HG03342 (cell line): ENCODE measurements at regions not wholly inside any gene's neighbourhood (a gene's known extent, or its start where the extent isn't known, plus 50 kb on each side); places are given as distances from the start of the nearest gene placed in this dataset.
A peak's percentile ranks its signal among the peaks of the same experiment; 100 is the strongest.

Experiments
- ATAC-seq: cut with Tn5 transposase; IDR thresholded peaks from one replicate; pipeline ENCODE4 v1.9.1; 2021; ENCODE audit warnings: mild to moderate bottlenecking, moderate library complexity; ENCODE audit not compliant: unreplicated experiment

- no peak for ATAC-seq
Measured at GRCh38 chr1:194159941-194160340, 973.5 kb upstream of the B3GALT2 start.

- no peak for ATAC-seq
Measured at GRCh38 chr1:194155962-194156361, 969.5 kb upstream of the B3GALT2 start.

GRCh38 chr1:194151056-194151455 lies 964.6 kb upstream of the B3GALT2 start:
- peak; percentile 49 for ATAC-seq

- ATAC-seq = no peak
Measured at GRCh38 chr1:194150242-194150641, 963.8 kb upstream of the B3GALT2 start.

GRCh38 chr1:194133152-194133551 lies 946.7 kb upstream of the B3GALT2 start:
- no peak for ATAC-seq

- no peak for ATAC-seq
Measured at GRCh38 chr1:194118086-194118485, 931.7 kb upstream of the B3GALT2 start.

- no peak for ATAC-seq
Measured at GRCh38 chr1:194117582-194117981, 931.2 kb upstream of the B3GALT2 start.

GRCh38 chr1:194114288-194114687 lies 927.9 kb upstream of the B3GALT2 start:
- no peak for ATAC-seq

GRCh38 chr1:194105381-194105780 lies 919.0 kb upstream of the B3GALT2 start:
- no peak for ATAC-seq

GRCh38 chr1:194104247-194104844 lies 917.9 kb upstream of the B3GALT2 start:
- ATAC-seq = no peak

- ATAC-seq = no peak
Measured at GRCh38 chr1:194103516-194104246, 917.3 kb upstream of the B3GALT2 start.

GRCh38 chr1:194103101-194103500 lies 916.7 kb upstream of the B3GALT2 start:
- no peak for ATAC-seq

GRCh38 chr1:194102607-194103006 lies 916.2 kb upstream of the B3GALT2 start:
- no peak for ATAC-seq

- ATAC-seq = no peak
Measured at GRCh38 chr1:194084755-194085154, 898.3 kb upstream of the B3GALT2 start.

GRCh38 chr1:194081444-194081843 lies 895.0 kb upstream of the B3GALT2 start:
- ATAC-seq = no peak

GRCh38 chr1:194080826-194081225 lies 894.4 kb upstream of the B3GALT2 start:
- ATAC-seq = no peak

GRCh38 chr1:194078765-194079164 lies 892.4 kb upstream of the B3GALT2 start:
- ATAC-seq = peak; percentile 76

GRCh38 chr1:194076646-194077045 lies 890.2 kb upstream of the B3GALT2 start:
- ATAC-seq = no peak

- ATAC-seq = no peak
Measured at GRCh38 chr1:194073833-194074232, 887.4 kb upstream of the B3GALT2 start.

GRCh38 chr1:194071205-194071604 lies 884.8 kb upstream of the B3GALT2 start:
- no peak for ATAC-seq

- no peak for ATAC-seq
Measured at GRCh38 chr1:194069831-194070218, 883.4 kb upstream of the B3GALT2 start.

GRCh38 chr1:194069168-194069830 lies 882.9 kb upstream of the B3GALT2 start:
- no peak for ATAC-seq
